ENCODE measurements at regions not wholly inside any gene's neighbourhood (a gene's known extent, or its start where the extent isn't known, plus 50 kb on each side); places are given as distances from the start of the nearest gene placed in this dataset.
"Not testable (repeated sequence)": the region's sequence is repeated elsewhere in the genome, so short reads cannot be mapped to it uniquely, and the experiment has no call there.

- DNase-seq: not testable (repeated sequence)
These were observed 1956.2 kb downstream of the PCDH9 start for GRCh38 chr13:65273811-65274420.

GRCh38 chr13:65268009-65268408 is 1962.1 kb downstream of the PCDH9 start:
- no peak for DNase-seq

- DNase-seq: no peak
These were observed 1964.1 kb downstream of the PCDH9 start for GRCh38 chr13:65265988-65266387.

GRCh38 chr13:65264066-65264465 is 1966.1 kb downstream of the PCDH9 start:
- DNase-seq: no peak

- DNase-seq: no peak
These were observed 1968.9 kb downstream of the PCDH9 start for GRCh38 chr13:65260946-65261891.

GRCh38 chr13:65240773-65241172 is 1989.4 kb downstream of the PCDH9 start:
- DNase-seq: no peak

- DNase-seq: no peak
These were observed 1993.2 kb downstream of the PCDH9 start for GRCh38 chr13:65236841-65237418.

GRCh38 chr13:65217471-65217995 is 2012.6 kb downstream of the PCDH9 start:
- no peak for DNase-seq

- peak; percentile 8 for DNase-seq
These were observed 2027.3 kb downstream of the PCDH9 start for GRCh38 chr13:65202845-65203244.

GRCh38 chr13:65188721-65189120 is 2041.4 kb downstream of the PCDH9 start:
- no peak for DNase-seq

- no peak for DNase-seq
These were observed 2062.1 kb downstream of the PCDH9 start for GRCh38 chr13:65168026-65168425.

- no peak for DNase-seq
These were observed 2063.5 kb downstream of the PCDH9 start for GRCh38 chr13:65166675-65167074.

GRCh38 chr13:65159803-65160202 is 2070.3 kb downstream of the PCDH9 start:
- DNase-seq: no peak

GRCh38 chr13:65155861-65156260 is 2074.3 kb downstream of the PCDH9 start:
- DNase-seq: no peak

- no peak for DNase-seq
These were observed 2075.3 kb downstream of the PCDH9 start for GRCh38 chr13:65154661-65155447.

GRCh38 chr13:65149687-65150086 is 2080.4 kb downstream of the PCDH9 start:
- no peak for DNase-seq

- no peak for DNase-seq
These were observed 2086.2 kb downstream of the PCDH9 start for GRCh38 chr13:65143920-65144319.

GRCh38 chr13:65133094-65133493 is 2097.0 kb downstream of the PCDH9 start:
- DNase-seq: no peak

- DNase-seq: no peak
These were observed 2104.9 kb downstream of the PCDH9 start for GRCh38 chr13:65125236-65125635.

GRCh38 chr13:65112531-65112941 is 2117.6 kb downstream of the PCDH9 start:
- no peak for DNase-seq

GRCh38 chr13:65112123-65112522 is 2118.0 kb downstream of the PCDH9 start:
- DNase-seq: no peak

GRCh38 chr13:65111223-65111622 is 2118.9 kb downstream of the PCDH9 start:
- no peak for DNase-seq

GRCh38 chr13:65104436-65104835 is 2125.7 kb downstream of the PCDH9 start:
- not testable (repeated sequence) for DNase-seq
